HEK293T (cell line): ENCODE measurements at regions not wholly inside any gene's neighbourhood (a gene's known extent, or its start where the extent isn't known, plus 50 kb on each side); places are given as distances from the start of the nearest gene placed in this dataset.

Experiments used
- ARNT ChIP-seq: fragments of 450-650 bp; IDR thresholded peaks from 2 replicates; pipeline ENCODE4 v1.6.1; 2017; ENCODE audit warnings: mild to moderate bottlenecking
- BHLHE40 ChIP-seq: fragments of 450-650 bp; IDR thresholded peaks from 2 replicates; pipeline ENCODE4 v1.6.1; 2016; ENCODE audit warnings: mild to moderate bottlenecking, moderate library complexity, borderline replicate concordance
- CTBP1 ChIP-seq: fragments of 450-650 bp; IDR thresholded peaks from 2 replicates; pipeline ENCODE4 v1.6.1; 2016; ENCODE audit warnings: borderline replicate concordance
- ELF4 ChIP-seq: fragments of 450-650 bp; IDR thresholded peaks from 2 replicates; pipeline ENCODE4 v1.6.1; 2017; ENCODE audit warnings: antibody characterized with exemption
- FOXA1 ChIP-seq: fragments of 450-650 bp; IDR thresholded peaks from 2 replicates; pipeline ENCODE4 v1.6.1; 2016; ENCODE audit warnings: mild to moderate bottlenecking
- FOXK2 ChIP-seq: fragments of 450-650 bp; IDR thresholded peaks from 2 replicates; pipeline ENCODE4 v1.6.1; 2016; ENCODE audit warnings: mild to moderate bottlenecking
- FOXM1 ChIP-seq: fragments of 450-650 bp; IDR thresholded peaks from 2 replicates; pipeline ENCODE4 v1.6.1; 2017; ENCODE audit warnings: mild to moderate bottlenecking, borderline replicate concordance
- HDGF ChIP-seq: fragments of 450-650 bp; IDR thresholded peaks from 2 replicates; pipeline ENCODE4 v1.6.1; 2017; ENCODE audit warnings: antibody characterized with exemption, borderline replicate concordance
- L3MBTL2 ChIP-seq: fragments of 450-650 bp; conservative IDR thresholded peaks from 2 replicates; pipeline ENCODE4 v1.6.1; 2016; ENCODE audit warnings: mild to moderate bottlenecking
- LEF1 ChIP-seq: fragments of 450-650 bp; IDR thresholded peaks from 2 replicates; pipeline ENCODE4 v1.6.1; 2017; ENCODE audit warnings: mild to moderate bottlenecking, borderline replicate concordance
- NFRKB ChIP-seq: fragments of 450-650 bp; IDR thresholded peaks from 2 replicates; pipeline ENCODE4 v1.6.1; 2016; ENCODE audit warnings: mild to moderate bottlenecking, moderate library complexity
- SP1 ChIP-seq: fragments of 450-650 bp; IDR thresholded peaks from 2 replicates; pipeline ENCODE4 v1.6.1; 2017
- SUZ12 ChIP-seq: fragments of 450-650 bp; IDR thresholded peaks from 2 replicates; pipeline ENCODE4 v1.6.1; 2016; ENCODE audit warnings: mild to moderate bottlenecking
- TARDBP ChIP-seq: fragments of 450-650 bp; IDR thresholded peaks from 2 replicates; pipeline ENCODE4 v1.6.1; 2016

DNA sequence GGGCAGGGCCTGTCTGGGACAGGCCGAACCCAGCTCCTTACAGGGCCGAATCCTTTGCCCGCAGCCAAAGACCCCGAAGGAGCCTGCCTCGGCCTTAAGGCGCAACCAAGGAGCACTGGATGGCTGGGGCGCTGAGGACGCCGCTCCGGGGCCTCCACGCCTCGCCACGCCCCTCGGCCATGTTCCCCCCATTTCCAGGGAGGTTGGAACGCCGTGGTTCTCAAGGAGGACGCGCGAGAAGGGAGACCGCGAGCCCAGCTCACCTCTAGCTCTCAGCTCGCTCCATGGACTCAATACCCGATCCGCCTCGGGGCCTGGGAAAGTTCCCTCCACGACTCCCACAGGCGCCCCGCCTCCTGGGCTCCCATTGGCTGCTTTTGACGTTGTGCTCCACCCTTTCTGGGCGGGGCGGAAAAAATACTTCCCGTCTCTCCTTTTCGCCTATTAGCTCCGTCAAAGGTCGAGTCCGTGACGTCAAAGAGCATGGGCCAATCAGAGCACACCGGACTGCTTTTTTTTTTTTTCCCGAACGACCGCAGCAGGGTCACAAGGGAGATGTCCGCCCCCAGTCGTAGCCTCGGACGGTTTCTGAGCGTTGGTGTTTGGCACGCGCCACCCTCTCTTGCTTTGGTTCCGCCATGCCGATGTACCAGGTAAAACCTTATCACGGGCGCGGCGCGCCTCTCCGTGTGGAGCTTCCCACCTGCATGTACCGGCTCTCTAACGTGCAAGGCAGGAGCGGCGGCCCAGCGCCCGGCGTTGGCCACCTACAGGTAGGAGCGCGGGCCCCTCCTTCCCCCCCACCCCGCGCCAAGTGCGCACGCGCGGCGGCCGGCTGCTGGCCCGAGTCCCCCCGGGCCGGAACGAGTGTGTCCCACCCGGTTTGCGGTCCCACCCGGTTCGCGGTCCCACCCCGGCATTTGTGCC is 305.7 kb downstream of the TYW1 start:
- TF ChIP-seq TARDBP = no peak
- no peak for TF ChIP-seq SP1
- no peak for TF ChIP-seq NFRKB
- TF ChIP-seq HDGF = no peak
- no peak for TF ChIP-seq FOXA1
- no peak for TF ChIP-seq ELF4
- TF ChIP-seq SUZ12 = no peak
- TF ChIP-seq FOXM1 = no peak
- TF ChIP-seq CTBP1 = no peak
- TF ChIP-seq BHLHE40 = no peak
- TF ChIP-seq L3MBTL2 = no peak; the same call in none of the 2 replicates
- no peak for TF ChIP-seq ARNT
- TF ChIP-seq LEF1 = no peak
- no peak for TF ChIP-seq FOXK2
